Stimulated activated CD4-positive, alpha-beta T cell treated with anti-CD3 and anti-CD28 coated beads, Interleukin-12 subunit alpha, Interleukin-12 subunit beta, amount 100 ng/mL, for 24 hours (primary cell): ENCODE measurements at regions not wholly inside any gene's neighbourhood (a gene's known extent, or its start where the extent isn't known, plus 50 kb on each side); places are given as distances from the start of the nearest gene placed in this dataset.

ENCODE experiments used
- DNase-seq, 2 experiments: peaks; one replicate each; pipeline ENCODE4 v3.0.0-alpha.2; 2020; ENCODE audit warnings: low read depth in 2 of 2

DNA sequence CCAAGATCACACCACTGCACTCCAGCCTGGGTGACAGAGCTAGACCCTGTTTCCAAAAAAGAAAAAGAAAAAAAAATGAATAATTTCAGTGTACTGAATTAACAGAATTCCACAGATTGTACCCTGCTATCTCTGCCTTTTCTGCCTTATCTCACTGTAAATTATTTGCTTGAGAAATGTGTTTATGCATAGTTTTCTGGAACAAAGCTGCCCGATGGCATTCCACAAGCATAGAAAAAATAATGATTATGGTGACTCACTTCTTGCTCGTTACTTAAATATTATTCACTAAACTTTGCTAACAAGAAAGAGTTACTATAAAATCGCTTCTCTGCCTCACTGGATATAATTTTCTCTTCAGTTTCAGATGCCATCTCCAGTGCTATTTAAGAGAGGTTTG lies 88.7 kb upstream of the FAM169A start:
- no peak for DNase-seq

DNA sequence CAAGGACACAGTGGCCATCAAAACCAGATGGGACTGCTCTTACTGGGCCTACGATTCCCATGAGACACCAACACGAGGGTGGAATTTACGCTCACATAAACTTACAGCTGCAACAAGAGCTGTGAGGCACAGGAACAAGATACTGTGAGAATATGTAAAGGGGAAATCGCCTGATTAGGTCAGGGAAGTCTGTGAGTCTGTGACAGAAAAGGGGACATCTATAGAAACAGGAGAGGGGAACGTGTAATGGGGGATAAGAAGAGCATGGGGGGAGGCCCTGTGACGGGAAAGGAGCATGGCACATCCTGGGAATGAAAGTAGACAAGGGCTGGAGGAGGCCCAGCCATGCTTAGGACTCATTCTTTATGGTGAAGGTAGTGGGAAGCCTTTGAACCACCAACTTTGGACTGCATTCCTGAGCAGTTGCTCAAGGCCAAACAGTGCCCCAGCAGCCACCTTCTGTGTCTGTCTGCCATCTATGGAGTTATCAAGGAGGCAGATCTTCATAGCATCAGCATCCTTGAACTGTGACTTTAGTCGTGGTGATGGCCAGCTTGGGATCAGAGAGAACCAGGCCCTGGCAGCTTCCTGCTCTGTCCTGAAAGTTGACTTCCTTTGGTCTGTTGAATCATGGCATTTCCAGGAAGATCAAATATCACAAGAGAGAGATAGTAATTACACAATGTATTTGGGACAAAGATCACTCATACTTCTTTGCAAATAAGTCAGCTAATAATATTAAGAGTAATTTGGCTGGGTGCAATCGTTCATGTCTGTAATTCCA lies 87.9 kb upstream of the FAM169A start:
- no peak for DNase-seq

DNA sequence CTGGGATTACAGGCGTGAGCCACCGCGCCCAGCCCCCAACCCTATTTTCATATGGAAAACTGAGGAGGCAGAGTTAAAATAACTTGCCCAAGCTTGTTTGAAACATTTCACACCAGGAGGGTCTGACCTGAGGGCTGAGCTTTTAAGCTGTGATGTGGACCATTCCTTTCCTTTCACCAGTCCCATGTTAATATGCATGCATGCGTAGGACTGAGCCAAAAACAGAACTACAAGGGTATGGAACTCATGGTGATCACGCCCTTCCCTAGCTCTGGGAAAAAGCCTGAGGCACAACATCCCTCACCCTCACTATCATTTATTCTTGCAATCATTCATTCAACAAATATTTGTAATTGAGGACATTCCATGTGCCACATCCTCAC lies 87.4 kb upstream of the FAM169A start:
- no peak for DNase-seq

DNA sequence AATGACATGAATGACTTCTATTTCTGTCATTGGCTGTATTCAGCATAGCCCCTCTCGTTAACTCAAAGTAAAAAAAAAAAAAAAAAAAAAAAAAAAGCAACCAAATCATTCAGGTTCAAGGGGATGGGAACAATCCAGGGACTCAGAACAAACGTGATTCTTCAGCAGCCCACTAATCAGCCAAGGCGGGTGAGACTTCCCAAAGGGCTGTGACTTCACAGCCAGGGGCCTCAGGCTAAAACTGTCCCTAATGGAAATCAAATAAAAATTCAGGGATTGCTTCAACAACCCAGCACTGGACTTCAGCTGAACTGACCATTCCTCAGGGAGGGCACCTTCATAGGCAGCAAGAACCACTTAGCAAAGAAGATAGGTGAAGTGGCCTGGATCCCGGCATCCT lies 86.2 kb upstream of the FAM169A start:
- DNase-seq, result no peak

DNA sequence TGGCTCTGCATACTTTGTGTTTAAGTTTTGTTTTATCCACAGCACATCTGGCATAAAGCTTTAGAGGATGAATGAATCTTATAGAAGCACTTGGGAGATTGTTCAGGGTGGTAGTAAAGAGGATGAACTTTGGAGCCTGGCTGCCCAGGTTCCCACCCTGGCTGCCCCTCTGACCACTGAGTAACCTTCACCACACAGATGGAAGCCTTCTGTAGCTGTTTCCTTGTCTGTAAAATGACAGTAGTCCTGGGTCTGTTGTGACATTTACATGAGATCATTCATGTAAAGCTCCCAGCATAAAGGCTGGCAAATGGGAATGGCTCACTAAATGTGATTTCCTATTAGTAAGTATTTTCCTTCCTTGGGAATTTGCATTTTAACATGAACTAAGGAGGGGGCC lies 85.7 kb upstream of the FAM169A start:
- no peak for DNase-seq

DNA sequence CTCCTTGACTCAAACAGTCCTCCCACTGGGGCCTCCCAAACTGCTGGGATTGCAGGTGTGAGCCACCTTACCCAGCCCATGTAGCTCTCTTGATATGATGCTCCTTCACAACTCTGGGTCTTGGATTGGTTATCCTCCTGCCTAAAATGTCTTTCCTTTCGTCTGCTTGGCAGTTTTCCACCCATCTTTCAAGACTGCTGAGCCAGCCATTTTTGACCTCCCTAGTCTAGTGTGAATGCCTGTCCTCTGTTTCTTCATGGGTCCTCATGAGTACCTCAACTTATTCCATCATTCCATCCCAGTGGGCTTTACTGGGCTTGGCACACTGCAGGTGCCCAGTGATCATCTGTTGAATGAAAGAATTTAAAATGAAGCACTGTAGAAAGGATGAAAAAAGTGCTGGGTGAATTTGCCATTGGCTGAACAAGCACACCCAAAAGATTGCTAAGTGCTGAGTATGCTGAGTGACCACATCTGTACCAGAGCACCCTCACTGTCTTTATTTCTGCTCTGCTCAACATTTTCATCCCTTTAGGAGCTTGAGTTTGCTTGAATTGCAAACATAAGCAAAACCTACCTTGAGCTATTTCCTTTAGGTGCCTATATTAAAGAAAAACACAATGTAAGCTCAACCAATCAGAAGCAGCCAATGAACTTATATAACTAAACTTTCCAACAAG lies 84.8 kb upstream of the FAM169A start:
- DNase-seq, result no peak

DNA sequence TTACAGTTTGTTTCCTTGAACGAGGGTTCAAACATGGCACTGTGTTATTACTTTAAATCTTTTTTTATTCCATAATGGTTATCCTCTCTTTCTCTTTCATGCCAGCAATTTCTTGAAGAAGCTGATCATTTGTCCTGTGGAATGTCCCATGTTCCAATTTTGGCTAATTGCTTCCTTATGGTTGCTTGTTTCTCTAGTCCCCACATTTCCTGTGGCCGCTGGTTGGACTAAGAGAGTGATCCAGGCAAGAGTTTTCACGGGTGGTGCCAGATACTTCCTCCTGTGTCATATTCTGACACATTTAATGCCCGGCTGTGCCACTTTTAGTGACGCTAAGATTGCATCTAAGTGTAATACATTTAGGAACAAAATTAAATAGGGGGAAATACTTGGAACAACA lies 83.8 kb upstream of the FAM169A start:
- no peak for DNase-seq

DNA sequence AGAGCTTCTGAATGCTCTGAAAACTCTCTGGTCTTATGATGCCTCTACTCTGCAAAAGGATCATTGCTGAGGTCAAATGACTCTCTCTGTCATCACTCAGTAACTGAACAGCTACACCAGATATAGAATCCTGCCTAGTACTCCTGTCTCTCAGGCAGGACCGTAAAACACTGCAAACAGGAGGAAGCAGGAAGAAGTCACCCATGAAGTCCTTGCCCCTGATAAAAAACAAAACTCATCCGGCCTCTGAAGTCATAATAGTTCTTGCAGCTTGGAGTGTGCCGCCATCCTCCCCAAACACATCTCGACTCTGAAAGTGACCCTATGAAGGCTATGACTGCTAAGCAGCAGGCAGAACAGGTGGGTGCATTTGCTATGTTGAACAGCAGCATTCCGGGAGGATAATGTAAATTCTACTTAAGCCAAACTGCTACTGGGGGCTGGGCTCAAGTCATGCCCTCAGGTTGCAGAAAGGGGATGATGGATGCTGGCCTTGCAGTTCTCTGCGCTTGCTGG lies 81.9 kb upstream of the FAM169A start:
- no peak for DNase-seq

DNA sequence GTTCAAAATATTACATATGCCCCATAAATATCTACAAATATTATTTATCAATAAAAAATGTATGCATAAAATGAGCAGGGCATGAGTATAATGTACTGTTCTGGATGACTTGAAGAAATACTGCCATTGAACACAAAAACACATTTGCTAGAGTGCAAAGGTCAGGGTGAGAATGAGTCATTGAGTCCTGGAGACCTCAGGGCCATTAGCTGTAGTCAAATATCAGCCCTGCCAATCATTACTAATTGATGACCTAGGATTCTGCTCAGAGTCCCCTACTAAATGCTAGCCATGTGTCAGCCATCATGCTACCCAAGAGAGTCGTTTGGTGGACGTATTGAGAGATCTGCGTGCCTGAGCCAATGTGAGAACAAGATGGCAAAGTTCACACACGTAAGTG lies 80.3 kb upstream of the FAM169A start:
- no peak for DNase-seq

DNA sequence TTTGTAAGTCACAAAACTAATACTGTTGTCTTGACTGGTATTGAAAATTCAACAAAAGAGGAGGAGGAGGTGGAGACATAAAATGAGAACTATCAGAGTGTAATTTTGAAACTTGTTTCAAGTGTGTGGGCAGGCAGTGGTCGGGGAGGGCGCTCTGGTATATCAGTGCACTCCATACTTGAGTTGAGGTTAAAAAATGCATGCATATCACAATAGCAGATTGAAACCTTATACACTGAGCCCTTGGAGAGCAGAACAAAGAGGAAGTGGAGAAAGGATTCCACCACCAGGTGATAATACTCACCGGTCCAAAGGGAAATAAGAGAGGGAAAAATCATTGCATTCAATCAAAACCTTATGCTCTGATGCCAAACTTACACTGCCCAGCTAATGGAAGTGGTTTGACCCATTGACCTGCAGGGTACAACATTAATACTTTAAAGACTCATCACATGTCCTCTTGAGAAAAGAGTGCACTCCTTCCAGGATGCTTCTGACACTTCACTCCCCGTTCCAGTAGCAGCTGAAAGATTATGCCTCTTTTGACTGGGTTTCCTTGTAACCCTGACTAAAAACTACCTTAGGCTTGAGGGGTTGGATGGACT lies 79.5 kb upstream of the FAM169A start:
- peak in 1 of 2 experiments; percentile 30 for DNase-seq

DNA sequence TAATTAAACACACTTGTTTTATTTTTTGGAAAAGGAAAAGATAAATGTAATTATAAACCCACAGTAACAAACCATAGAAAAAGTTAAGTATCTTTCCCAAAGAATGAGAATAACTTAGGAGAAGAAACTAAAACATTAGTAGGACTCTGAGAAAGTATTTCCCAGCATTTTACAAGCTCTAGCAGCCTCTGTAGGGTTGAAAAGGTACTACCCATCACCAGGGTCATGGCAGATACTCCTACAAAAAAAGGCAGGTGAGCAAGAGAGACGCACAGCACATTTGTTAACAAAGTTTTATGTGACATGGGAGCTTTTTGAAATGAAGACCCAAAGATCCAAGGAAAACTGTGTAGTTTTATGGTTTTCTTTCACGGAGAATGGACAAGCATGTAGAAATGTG lies 77.7 kb upstream of the FAM169A start:
- DNase-seq, result no peak

DNA sequence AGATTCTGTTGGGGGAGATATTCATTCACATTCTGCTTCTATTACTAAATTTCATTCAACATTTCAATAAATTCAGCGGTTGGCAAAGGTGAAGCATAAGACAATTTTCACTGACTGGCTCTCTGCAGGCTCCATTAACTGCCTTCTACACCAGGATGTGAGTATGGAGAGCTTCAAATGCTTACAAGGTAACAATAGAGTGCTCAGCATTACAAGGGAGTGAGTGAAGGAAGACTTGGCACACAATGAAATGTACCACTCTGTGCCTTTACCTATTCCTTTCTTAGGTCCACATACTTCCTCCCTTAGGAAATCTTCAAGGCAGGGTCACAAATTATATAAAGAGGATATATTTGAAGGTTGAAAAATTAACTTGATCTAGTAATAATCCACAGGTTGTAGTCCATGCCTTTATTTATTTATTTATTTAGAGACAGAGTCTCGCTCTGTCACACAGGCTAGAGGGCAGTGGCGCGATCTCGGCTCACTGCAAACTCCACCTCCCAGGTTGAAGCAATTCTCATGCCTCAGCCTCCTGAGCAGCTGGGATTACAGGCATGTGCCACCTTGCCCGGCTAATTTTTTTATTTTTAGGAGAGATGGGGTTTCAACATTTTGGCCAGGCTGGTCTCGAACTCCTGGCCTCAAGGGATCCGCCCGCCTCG lies 76.6 kb upstream of the FAM169A start:
- no peak for DNase-seq

DNA sequence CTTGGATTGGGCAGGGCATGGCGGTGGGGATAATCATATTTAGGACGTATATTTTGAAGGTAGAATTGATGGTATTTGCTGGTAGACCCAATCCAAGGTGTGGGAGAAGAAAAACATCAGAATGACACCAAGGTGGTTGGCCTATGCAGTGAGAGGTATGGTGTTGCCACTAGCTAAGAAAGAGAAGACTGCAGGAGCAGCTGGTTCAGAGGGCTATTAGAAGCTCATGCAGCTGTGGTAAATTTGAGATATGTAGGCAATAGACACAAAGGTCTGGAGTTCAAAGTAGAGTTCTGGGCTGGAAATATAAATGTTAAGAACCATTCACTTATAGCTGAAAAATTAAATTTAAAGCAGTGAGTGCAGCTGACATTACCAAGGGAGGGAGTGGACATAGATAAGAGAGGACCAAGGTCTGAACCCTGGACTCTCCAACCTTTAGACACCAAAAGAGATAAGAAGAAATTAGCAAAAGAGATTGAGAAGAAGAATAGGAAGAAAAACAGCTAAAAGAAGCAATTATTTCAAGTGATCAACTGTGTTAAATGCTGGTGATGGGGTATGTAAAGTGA lies 74.7 kb upstream of the FAM169A start:
- no peak for DNase-seq

DNA sequence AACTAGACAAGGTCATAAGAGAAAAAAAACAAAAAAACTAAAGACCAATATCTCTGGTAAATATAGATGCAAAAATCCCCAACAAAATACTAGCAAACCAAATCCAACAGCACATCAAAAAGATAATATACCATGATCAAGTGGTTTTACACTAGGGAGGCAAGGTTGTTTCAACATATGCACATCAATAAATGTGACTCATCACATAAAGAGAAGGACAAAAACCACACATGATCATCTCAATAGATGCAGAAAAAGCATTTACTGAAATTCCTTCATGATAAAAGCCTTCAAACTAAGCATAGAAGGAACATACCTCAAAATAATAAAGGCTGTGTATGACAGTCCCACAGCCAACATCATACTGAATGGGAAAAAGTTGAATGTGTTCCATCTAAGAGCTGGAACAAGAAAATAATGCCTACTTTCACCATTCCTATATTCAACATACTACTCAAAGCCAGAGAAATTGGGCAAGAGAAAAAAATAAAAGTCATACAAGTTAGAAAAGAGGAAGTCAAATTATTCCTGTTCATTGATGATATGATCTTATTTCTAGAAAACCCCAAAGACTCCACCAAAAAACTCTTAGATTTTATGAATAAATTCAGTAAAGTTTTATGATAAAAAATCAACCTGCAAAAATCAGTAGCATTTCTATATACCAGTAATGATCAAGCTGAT lies 72.2 kb upstream of the FAM169A start:
- DNase-seq, result no peak

DNA sequence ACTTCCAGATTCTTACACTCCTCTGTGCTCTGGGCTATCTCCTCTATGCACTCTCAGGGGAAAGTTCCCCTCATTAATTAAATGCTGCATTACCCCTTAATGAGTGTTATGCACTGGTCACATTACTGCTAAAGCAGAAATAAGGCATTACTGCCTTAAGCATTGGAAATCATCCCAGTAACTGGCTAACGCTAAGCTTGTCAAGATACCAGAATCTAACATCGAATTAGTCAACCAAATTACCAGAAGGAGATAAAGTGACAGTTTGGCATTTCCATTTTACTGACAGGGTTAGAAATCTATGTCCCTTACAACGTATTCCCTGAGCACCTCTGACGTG lies 69.5 kb upstream of the FAM169A start:
- DNase-seq, result no peak

DNA sequence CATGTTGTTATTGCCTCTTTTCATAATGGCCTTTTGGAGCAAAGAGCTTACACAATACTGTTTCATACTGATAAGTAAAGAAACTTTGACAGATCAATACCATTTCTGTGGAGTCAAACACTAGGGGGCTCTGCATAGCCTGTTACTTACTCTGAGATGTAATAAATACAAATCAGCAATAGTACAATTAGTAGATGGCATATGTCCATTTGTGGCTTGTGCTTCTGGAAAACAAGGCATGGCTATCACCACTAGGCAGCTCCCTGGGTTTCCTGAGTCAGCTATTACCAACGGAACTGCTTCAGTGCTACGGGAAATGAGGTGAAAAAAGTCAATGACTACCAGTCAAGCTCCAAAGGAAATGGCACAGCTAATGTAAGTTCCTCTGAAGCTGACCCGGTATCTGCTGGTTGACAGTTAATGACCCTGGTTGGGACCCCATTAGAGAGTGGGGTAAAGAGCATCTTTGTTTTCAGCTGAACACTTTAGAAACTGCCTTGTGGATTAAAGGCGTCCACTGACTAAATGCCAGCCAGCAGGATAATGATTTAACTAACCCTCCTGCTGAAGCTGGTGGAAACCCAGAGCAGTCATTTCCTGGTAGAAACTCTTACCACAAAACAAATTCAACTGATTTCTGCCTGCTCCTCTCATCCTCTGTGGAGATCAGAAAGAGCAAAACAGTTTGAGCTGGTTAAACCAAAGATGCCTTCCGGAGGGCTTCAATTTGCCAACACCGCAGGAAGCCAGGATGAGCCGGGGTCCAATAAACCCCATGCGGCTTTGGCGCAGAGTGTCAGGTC lies 69.0 kb upstream of the FAM169A start:
- no peak for DNase-seq

DNA sequence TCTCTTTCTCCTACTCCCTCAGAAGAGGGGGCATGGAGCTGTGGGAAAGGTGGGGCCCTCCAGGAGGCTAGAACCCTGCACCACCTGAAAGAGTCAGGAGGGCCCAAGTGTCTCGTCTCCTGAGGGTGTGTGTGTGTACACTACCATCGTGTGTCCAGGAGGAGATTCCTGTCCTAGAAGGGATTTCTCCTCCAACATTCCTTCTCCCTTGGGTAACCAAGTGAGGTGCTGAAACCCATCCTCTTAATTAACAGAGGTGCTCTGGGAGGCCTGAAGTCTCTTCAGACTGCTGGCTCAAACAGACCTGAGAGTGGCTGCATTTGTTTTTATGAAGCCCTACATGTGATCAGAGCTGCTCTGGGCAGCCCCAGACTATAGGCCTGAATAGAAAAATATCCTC lies 61.1 kb upstream of the FAM169A start:
- no peak for DNase-seq

DNA sequence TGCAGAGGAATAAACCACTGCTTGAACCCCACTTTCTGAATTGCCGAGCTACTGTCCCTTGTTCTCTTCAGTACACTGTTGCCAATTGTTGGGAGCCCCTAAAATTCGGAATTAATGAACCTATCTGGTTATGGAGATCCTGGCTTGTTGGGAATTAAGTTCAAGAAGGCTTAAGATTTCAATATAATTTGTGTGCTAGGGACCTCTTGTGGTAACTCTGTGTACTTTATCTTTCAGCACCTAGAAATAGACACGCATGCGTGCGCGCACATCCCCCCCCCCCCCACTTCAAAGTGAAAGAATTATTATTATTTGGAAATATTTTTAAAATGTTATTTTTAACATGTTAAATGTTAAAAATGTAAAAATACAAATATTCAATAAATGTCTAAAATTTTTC lies 53.3 kb upstream of the FAM169A start:
- no peak for DNase-seq

DNA sequence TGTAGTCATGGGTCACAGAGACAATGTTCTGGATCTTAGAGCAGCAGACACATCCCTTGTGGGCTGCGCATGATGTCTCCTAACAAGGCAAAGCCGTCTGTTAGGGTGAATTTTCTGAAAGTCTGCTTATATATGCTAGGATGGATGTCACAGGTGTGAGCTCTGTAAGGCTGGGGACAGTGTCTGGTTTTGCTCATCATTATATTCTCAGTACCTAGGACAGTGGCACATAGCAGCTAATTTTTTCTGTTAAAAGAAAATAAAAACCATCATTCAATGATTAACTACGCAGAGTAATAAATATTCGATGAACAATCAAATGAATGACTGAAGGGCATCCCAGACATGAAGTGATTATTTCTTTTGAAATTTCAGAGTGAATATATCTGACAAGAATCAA lies 52.9 kb upstream of the FAM169A start:
- DNase-seq, result no peak

DNA sequence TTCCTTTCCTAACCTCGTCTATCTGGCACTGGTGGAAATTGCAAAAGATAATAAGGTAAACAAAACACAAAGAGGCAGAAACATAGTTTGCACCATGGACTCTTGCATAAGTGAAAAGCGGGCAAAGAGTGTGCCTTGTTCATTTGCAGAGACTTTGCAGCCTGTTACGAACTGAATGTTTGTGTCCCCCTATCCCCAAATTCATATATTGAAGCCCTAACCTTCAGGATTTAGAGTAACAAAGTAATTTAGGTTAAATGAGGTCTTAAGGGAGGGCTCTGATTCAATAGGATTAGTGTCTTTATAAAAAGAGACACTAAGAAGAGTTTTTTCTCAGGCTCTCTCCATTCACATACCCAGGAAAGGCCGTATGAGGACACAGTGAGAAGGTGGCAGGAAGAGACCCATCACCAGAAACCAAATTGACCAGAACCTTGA lies 52.1 kb upstream of the FAM169A start:
- no peak for DNase-seq
